Neural cell (in vitro differentiated cells): ENCODE measurements at regions not wholly inside any gene's neighbourhood (a gene's known extent, or its start where the extent isn't known, plus 50 kb on each side); places are given as distances from the start of the nearest gene placed in this dataset.

ENCODE experiments used
- H2AFZ ChIP-seq: fragments of 200-600, 300-800 bp; sonication (generic), shearing (Covaris generic); 2 replicates; pipeline ENCODE4 v1.6.0; 2014; ENCODE audit warnings: low read depth, mild to moderate bottlenecking, antibody characterized with exemption, low read length, moderate library complexity
- H3F3A ChIP-seq: fragments of 200-600 bp; shearing (Covaris generic); 2 replicates; pipeline ENCODE4 v1.6.1; 2016; ENCODE audit warnings: mild to moderate bottlenecking, moderate library complexity, mixed read lengths, antibody characterized with exemption, low read length; ENCODE audit not compliant: insufficient read depth, poor library complexity, severe bottlenecking
- H3K27ac ChIP-seq: fragments of 200-600, 300-800 bp; sonication (generic), shearing (Covaris generic); 2 replicates; pipeline ENCODE4 v1.5.1; 2014; ENCODE audit warnings: mild to moderate bottlenecking, low read length, moderate library complexity
- H3K27me3 ChIP-seq: fragments of 300-800, 200-600 bp; sonication (generic), shearing (Covaris generic); 2 replicates; pipeline ENCODE4 v1.6.0; 2014; ENCODE audit warnings: mild to moderate bottlenecking, low read depth, low read length, moderate library complexity; ENCODE audit not compliant: insufficient read depth
- H3K36me3 ChIP-seq: fragments of 300-800, 200-600 bp; sonication (generic), shearing (Covaris generic); 2 replicates; pipeline ENCODE4 v1.5.1; 2014; ENCODE audit warnings: mild to moderate bottlenecking, antibody characterized with exemption, low read length, moderate library complexity; ENCODE audit not compliant: insufficient read depth
- H3K4me2 ChIP-seq: fragments of 300-800, 200-600 bp; sonication (generic), shearing (Covaris generic); 2 replicates; pipeline ENCODE4 v1.6.0; 2014; ENCODE audit warnings: mild to moderate bottlenecking, low read length
- H3K4me3 ChIP-seq: fragments of 300-800, 200-600 bp; sonication (generic), shearing (Covaris generic); 2 replicates; pipeline ENCODE4 v1.5.1; 2014; ENCODE audit warnings: mild to moderate bottlenecking, low read length, moderate library complexity
- H3K79me2 ChIP-seq: fragments of 200-600 bp; shearing (Covaris generic); replicated peaks from 2 replicates; pipeline ENCODE4 v1.6.0; 2014; ENCODE audit warnings: mild to moderate bottlenecking, low read length, moderate library complexity; ENCODE audit not compliant: insufficient read depth
- H3K9ac ChIP-seq: fragments of 300-800, 200-600 bp; sonication (generic), shearing (Covaris generic); 2 replicates; pipeline ENCODE4 v1.6.1; 2016; ENCODE audit warnings: mild to moderate bottlenecking, low read length, mixed read lengths
- H3K9me2 ChIP-seq: fragments of 200-600 bp; shearing (Covaris generic); 2 replicates; pipeline ENCODE4 v1.6.1; 2016; ENCODE audit warnings: mild to moderate bottlenecking, low read length, mixed read lengths; ENCODE audit not compliant: insufficient read depth
- H3K9me3 ChIP-seq: fragments of 200-600, 300-800 bp; sonication (generic), shearing (Covaris generic); 2 replicates; pipeline ENCODE4 v1.6.1; 2016; ENCODE audit warnings: mild to moderate bottlenecking, mixed run types, low read length, moderate library complexity, mixed read lengths
- H4K20me1 ChIP-seq: fragments of 200-600 bp; shearing (Covaris generic); 2 replicates; pipeline ENCODE4 v1.6.1; 2016; ENCODE audit warnings: mild to moderate bottlenecking, mixed run types; ENCODE audit not compliant: insufficient read depth
- EP300 ChIP-seq: fragments of 450-650 bp; conservative IDR thresholded peaks from 2 replicates; pipeline ENCODE4 v1.6.1; 2014; ENCODE audit warnings: antibody characterized with exemption, mild to moderate bottlenecking, moderate library complexity; ENCODE audit not compliant: poor library complexity, severe bottlenecking
- EZH2 ChIP-seq: fragments of 200-600, 300-800 bp; shearing (Covaris generic), sonication (generic); IDR thresholded peaks from 2 replicates; pipeline ENCODE4 v1.6.1; 2014; ENCODE audit warnings: antibody characterized with exemption, low read length, borderline replicate concordance, mild to moderate bottlenecking; ENCODE audit not compliant: insufficient read depth, poor library complexity, severe bottlenecking
- MXI1 ChIP-seq: fragments of 450-650 bp; conservative IDR thresholded peaks from 2 replicates; pipeline ENCODE4 v1.6.1; 2014; ENCODE audit warnings: antibody characterized with exemption, mild to moderate bottlenecking; ENCODE audit not compliant: poor library complexity, severe bottlenecking
- POLR2AphosphoS5 ChIP-seq: IDR thresholded peaks from 2 replicates; pipeline ENCODE4 v1.6.1; 2012
- RAD21 ChIP-seq: fragments of 450-650 bp; conservative IDR thresholded peaks from 2 replicates; pipeline ENCODE4 v1.6.1; 2014; ENCODE audit warnings: antibody characterized with exemption, mild to moderate bottlenecking, moderate library complexity
- SMC3 ChIP-seq: fragments of 450-650 bp; conservative IDR thresholded peaks from 2 replicates; pipeline ENCODE4 v1.6.1; 2014; ENCODE audit warnings: antibody characterized with exemption, mild to moderate bottlenecking, moderate library complexity; ENCODE audit not compliant: poor library complexity
- TAF1 ChIP-seq: IDR thresholded peaks from 2 replicates; pipeline ENCODE4 v1.6.1; 2012; ENCODE audit warnings: low read depth
- TF ChIP-seq, protein P1 (sequence below): IDR thresholded peaks from 2 replicates; pipeline ENCODE4 v1.6.1; 2012; ENCODE audit warnings: borderline replicate concordance
- TF ChIP-seq, protein P2 (sequence below): fragments of 450-650 bp; IDR thresholded peaks from 2 replicates; pipeline ENCODE4 v1.5.1; 2014; ENCODE audit warnings: antibody characterized with exemption, mild to moderate bottlenecking, moderate library complexity; ENCODE audit not compliant: poor library complexity, severe bottlenecking

DNA sequence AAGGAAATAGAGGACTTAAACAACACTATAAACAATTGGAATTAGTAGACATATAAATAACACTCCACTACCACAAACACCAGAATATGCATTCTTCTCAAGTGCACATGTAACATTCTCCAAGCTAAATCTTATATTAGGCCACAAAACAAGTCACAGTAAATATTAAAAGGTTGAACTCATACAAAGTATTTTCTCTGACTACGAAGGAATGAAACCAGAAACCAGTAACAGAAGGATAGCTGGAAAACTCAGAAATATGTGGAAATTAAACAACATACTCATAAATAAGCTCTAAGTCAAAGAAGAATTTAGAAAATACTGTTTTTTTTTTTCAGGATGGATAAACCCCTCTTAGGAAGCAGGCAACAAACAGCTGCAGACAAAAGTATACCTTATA is 77.4 kb upstream of the IGFBP3 start:
- no peak overlapping the region for H3K4me2 ChIP-seq
- H3K9ac ChIP-seq = no peak overlapping the region
- no peaks in the 10 kb centered on the region for H3K9me2 ChIP-seq
- no peaks in the 10 kb centered on the region for H3K79me2 ChIP-seq
- TF ChIP-seq RAD21 = no peak
- no peak for TF ChIP-seq MXI1
- TF ChIP-seq EZH2 = no peak
- TF ChIP-seq EP300 = no peak
- TF ChIP-seq, protein P1, sequence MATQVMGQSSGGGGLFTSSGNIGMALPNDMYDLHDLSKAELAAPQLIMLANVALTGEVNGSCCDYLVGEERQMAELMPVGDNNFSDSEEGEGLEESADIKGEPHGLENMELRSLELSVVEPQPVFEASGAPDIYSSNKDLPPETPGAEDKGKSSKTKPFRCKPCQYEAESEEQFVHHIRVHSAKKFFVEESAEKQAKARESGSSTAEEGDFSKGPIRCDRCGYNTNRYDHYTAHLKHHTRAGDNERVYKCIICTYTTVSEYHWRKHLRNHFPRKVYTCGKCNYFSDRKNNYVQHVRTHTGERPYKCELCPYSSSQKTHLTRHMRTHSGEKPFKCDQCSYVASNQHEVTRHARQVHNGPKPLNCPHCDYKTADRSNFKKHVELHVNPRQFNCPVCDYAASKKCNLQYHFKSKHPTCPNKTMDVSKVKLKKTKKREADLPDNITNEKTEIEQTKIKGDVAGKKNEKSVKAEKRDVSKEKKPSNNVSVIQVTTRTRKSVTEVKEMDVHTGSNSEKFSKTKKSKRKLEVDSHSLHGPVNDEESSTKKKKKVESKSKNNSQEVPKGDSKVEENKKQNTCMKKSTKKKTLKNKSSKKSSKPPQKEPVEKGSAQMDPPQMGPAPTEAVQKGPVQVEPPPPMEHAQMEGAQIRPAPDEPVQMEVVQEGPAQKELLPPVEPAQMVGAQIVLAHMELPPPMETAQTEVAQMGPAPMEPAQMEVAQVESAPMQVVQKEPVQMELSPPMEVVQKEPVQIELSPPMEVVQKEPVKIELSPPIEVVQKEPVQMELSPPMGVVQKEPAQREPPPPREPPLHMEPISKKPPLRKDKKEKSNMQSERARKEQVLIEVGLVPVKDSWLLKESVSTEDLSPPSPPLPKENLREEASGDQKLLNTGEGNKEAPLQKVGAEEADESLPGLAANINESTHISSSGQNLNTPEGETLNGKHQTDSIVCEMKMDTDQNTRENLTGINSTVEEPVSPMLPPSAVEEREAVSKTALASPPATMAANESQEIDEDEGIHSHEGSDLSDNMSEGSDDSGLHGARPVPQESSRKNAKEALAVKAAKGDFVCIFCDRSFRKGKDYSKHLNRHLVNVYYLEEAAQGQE = no peak
- TF ChIP-seq, protein P2, sequence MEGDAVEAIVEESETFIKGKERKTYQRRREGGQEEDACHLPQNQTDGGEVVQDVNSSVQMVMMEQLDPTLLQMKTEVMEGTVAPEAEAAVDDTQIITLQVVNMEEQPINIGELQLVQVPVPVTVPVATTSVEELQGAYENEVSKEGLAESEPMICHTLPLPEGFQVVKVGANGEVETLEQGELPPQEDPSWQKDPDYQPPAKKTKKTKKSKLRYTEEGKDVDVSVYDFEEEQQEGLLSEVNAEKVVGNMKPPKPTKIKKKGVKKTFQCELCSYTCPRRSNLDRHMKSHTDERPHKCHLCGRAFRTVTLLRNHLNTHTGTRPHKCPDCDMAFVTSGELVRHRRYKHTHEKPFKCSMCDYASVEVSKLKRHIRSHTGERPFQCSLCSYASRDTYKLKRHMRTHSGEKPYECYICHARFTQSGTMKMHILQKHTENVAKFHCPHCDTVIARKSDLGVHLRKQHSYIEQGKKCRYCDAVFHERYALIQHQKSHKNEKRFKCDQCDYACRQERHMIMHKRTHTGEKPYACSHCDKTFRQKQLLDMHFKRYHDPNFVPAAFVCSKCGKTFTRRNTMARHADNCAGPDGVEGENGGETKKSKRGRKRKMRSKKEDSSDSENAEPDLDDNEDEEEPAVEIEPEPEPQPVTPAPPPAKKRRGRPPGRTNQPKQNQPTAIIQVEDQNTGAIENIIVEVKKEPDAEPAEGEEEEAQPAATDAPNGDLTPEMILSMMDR = no peak
- no peak for TF ChIP-seq TAF1
- TF ChIP-seq SMC3 = no peak
- no peak for TF ChIP-seq POLR2AphosphoS5
- no peaks in the 10 kb centered on the region for H4K20me1 ChIP-seq
- no peaks in the 10 kb centered on the region for H3K36me3 ChIP-seq
- H3K4me3 ChIP-seq = no peak overlapping the region
- H3K27me3 ChIP-seq = no peaks in the 10 kb centered on the region
- no peaks in the 10 kb centered on the region for H3K9me3 ChIP-seq
- no peak overlapping the region for H3K27ac ChIP-seq
- no peak overlapping the region for H2AFZ ChIP-seq
- H3F3A ChIP-seq = no peaks in the 10 kb centered on the region

DNA sequence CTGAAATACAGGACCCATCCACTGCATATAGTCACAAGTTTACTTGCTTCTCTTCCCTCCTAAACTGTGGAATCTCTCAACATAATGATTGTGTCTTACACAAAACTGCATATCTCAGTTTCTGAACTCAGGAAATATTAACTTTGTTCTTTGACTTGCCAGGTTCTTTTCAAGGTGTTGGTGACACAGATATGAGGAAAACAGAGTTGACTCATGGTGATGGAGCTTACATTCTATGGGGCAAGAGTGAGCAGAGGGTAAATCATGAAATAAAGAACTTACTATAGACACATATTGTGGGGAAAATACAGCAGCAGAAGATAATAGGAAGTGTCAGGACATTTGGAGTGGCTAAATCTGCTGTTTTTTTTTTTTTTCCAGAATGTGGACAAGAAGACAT is 72.5 kb upstream of the IGFBP3 start:
- Histone ChIP-seq H3K27me3 (no peaks in the 10 kb centered on the region), H3K4me2 (no peak overlapping the region), H3K36me3 (no peaks in the 10 kb centered on the region), H2AFZ (no peak overlapping the region), H3K27ac (no peak overlapping the region), H4K20me1 (no peaks in the 10 kb centered on the region), H3F3A (no peaks in the 10 kb centered on the region), H3K9me2 (no peaks in the 10 kb centered on the region), H3K9me3 (no peaks in the 10 kb centered on the region), H3K79me2 (no peaks in the 10 kb centered on the region), H3K4me3 (no peak overlapping the region), H3K9ac (no peak overlapping the region)
- TF ChIP-seq MXI1 (no peak), RAD21 (no peak), POLR2AphosphoS5 (no peak), TAF1 (no peak), EP300 (no peak), SMC3 (no peak), EZH2 (no peak)
- TF ChIP-seq, protein P2 = no peak
- TF ChIP-seq, protein P1 = no peak
